Choroid plexus epithelial cell (primary cell): ENCODE measurements at regions not wholly inside any gene's neighbourhood (a gene's known extent, or its start where the extent isn't known, plus 50 kb on each side); places are given as distances from the start of the nearest gene placed in this dataset.
"Not testable (repeated sequence)": the region's sequence is repeated elsewhere in the genome, so short reads cannot be mapped to it uniquely, and the experiment has no call there.

Source experiments
- DNase-seq: peaks from one replicate; pipeline ENCODE4 v3.0.0-alpha.2; 2010; ENCODE audit warnings: low read depth
- H3K4me3 ChIP-seq: 2 replicates; pipeline ENCODE4 v1.5.1; 2011; ENCODE audit warnings: low read depth, mild to moderate bottlenecking, control low read depth, low read length, moderate library complexity
- TF ChIP-seq, protein P1 (sequence below): conservative IDR thresholded peaks from 2 replicates; pipeline ENCODE4 v1.5.1; 2011; ENCODE audit warnings: low read depth, mild to moderate bottlenecking, control low read depth, inconsistent platforms, low read length, moderate library complexity

DNA sequence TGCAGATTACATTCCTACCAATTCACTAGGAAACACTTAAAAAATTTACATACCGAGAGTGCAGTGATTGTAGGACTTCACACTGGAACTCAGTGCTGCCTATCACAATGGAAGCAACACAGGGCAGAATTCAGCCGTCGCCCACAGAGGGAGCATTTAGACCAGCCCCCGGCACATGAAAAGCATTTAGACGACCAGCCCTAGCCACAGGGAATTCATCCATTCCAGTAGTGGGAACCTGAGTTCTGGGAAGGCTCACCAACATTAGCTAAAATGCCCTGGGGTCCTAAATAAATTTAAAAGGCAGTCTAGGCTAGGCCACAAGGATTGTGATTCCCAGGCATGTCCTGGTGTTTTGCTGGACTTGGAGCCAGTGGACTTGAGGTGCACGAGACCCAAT is 155.2 kb downstream of the LIG4 start:
- TF ChIP-seq, protein P1, sequence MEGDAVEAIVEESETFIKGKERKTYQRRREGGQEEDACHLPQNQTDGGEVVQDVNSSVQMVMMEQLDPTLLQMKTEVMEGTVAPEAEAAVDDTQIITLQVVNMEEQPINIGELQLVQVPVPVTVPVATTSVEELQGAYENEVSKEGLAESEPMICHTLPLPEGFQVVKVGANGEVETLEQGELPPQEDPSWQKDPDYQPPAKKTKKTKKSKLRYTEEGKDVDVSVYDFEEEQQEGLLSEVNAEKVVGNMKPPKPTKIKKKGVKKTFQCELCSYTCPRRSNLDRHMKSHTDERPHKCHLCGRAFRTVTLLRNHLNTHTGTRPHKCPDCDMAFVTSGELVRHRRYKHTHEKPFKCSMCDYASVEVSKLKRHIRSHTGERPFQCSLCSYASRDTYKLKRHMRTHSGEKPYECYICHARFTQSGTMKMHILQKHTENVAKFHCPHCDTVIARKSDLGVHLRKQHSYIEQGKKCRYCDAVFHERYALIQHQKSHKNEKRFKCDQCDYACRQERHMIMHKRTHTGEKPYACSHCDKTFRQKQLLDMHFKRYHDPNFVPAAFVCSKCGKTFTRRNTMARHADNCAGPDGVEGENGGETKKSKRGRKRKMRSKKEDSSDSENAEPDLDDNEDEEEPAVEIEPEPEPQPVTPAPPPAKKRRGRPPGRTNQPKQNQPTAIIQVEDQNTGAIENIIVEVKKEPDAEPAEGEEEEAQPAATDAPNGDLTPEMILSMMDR, result no peak
- no peak for DNase-seq
- no peak overlapping the region for H3K4me3 ChIP-seq

- DNase-seq, result no peak
- TF ChIP-seq, protein P1, result no peak
- H3K4me3 ChIP-seq, result no peak overlapping the region
These were observed 159.1 kb downstream of the LIG4 start for GRCh38 chr13:108056278-108056677.

GRCh38 chr13:108049211-108049610 is 166.1 kb downstream of the LIG4 start:
- DNase-seq, result no peak
- TF ChIP-seq, protein P1, result no peak
- no peak overlapping the region for H3K4me3 ChIP-seq

GRCh38 chr13:108044954-108045353 is 170.4 kb downstream of the LIG4 start:
- no peak overlapping the region for H3K4me3 ChIP-seq
- TF ChIP-seq, protein P1, result no peak
- no peak for DNase-seq

DNA sequence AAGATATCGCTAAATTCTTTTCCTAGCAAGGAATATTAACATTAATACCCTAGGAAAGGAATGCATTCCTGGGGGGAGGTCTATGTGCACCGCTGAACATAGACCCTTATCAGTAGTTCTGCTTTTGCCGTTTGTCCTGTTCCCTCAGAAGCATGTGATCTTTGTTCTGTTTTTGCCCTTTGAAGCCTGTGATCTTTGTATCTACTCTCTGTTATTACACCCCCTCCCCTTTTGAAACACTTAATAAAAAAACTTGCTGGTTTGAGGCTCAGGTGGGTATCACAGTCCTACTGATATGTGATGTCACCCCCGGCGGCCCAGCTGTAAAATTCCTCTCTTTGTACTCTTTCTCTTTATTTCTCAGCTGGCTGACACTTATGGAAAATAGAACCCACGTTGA is 172.5 kb downstream of the LIG4 start:
- DNase-seq, H3K4me3 ChIP-seq: not testable (repeated sequence)

GRCh38 chr13:108037348-108037747 is 178.0 kb downstream of the LIG4 start:
- TF ChIP-seq, protein P1, result no peak
- no peak overlapping the region for H3K4me3 ChIP-seq
- peak; percentile 19 for DNase-seq

GRCh38 chr13:108036411-108036932 is 178.9 kb downstream of the LIG4 start:
- TF ChIP-seq, protein P1, result no peak
- H3K4me3 ChIP-seq, result no peak overlapping the region

More at GRCh38 chr13:108036411-108036932, 178.9 kb downstream of the LIG4 start:
- no peak for DNase-seq
